ENCODE measurements at regions not wholly inside any gene's neighbourhood (a gene's known extent, or its start where the extent isn't known, plus 50 kb on each side); places are given as distances from the start of the nearest gene placed in this dataset.

DNA sequence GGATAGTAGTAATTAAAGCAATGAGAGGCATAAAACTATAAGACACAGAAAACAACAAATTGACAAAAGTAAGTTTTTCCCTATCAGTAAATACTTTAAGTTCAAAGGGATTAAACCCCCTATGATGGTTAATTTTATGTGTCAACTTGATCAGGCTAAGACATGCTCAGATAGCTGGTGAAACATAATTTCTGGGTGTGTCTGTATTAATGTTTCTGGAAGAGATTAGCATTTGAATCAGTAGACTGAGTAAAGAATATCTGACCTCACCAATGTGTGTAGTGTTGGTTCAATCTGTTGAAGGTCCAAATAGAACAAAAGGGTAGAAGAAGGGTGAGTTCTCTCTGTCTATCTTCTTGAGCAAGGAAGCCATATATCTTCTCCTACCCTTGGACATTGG lies 283.3 kb upstream of the GRM7 start:
- H3K9me1 ChIP-seq (replicated peaks; ENCODE audit: control insufficient read depth, extremely low read depth, insufficient read depth, low read length): no peaks in the 10 kb centered on the region
- no peaks in the 10 kb centered on the region for H4K20me1 ChIP-seq (replicated peaks; ENCODE audit: control insufficient read depth, extremely low read depth, insufficient read depth, low read length)
- no peak overlapping the region for H3K9ac ChIP-seq (replicated peaks; ENCODE audit: extremely low read depth, insufficient read depth, low read length)
- no peaks in the 10 kb centered on the region for H3K4me1 ChIP-seq (ENCODE audit: control insufficient read depth, extremely low read depth, insufficient read depth, low read length)
- ChIA-PET CTCF (no interaction called here), POLR2A (no interaction called here)
- DNase-seq (ENCODE audit: low read depth, low spot score) (no peak), FAIRE-seq (no peak)
- no peak overlapping the region for H3K4me3 ChIP-seq (replicated peaks in 1 of 3; ENCODE audit: insufficient read depth in 1 of 3, low read depth in 1 of 3, low read length in 3 of 3)
- intact Hi-C loops (cut with micrococcal nuclease): no loop called here
- TF ChIP-seq EZH2 (IDR thresholded peaks at IDR 0.05; ENCODE audit: borderline replicate concordance, low read depth, low read length, severe bottlenecking) (no peak), GATA2 (IDR thresholded peaks at IDR 0.05; ENCODE audit: insufficient read depth, insufficient read length, low read depth, low read length) (no peak), MYC (IDR thresholded peaks at IDR 0.05; ENCODE audit: low read depth, low read length) (no peak), POLR2AphosphoS5 (IDR thresholded peaks at IDR 0.05; ENCODE audit: insufficient read depth, low read depth, low read length) (no peak), JUN (IDR thresholded peaks at IDR 0.05; ENCODE audit: borderline replicate concordance, insufficient read depth, insufficient read length, low read depth) (no peak), POLR2A (IDR thresholded peaks at IDR 0.05; ENCODE audit: low read depth, low read length) (no peak), FOS (IDR thresholded peaks at IDR 0.05; ENCODE audit: borderline replicate concordance, insufficient read depth, low read length) (no peak)
- TF ChIP-seq, protein P1, sequence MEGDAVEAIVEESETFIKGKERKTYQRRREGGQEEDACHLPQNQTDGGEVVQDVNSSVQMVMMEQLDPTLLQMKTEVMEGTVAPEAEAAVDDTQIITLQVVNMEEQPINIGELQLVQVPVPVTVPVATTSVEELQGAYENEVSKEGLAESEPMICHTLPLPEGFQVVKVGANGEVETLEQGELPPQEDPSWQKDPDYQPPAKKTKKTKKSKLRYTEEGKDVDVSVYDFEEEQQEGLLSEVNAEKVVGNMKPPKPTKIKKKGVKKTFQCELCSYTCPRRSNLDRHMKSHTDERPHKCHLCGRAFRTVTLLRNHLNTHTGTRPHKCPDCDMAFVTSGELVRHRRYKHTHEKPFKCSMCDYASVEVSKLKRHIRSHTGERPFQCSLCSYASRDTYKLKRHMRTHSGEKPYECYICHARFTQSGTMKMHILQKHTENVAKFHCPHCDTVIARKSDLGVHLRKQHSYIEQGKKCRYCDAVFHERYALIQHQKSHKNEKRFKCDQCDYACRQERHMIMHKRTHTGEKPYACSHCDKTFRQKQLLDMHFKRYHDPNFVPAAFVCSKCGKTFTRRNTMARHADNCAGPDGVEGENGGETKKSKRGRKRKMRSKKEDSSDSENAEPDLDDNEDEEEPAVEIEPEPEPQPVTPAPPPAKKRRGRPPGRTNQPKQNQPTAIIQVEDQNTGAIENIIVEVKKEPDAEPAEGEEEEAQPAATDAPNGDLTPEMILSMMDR (IDR thresholded peaks at IDR 0.05; ENCODE audit: extremely low read depth in 1 of 2, insufficient read depth in 1 of 2, low read depth in 1 of 2, low read length in 2 of 2): no peak
- TF ChIP-seq, protein P2, sequence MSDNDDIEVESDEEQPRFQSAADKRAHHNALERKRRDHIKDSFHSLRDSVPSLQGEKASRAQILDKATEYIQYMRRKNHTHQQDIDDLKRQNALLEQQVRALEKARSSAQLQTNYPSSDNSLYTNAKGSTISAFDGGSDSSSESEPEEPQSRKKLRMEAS (IDR thresholded peaks at IDR 0.05; ENCODE audit: insufficient read depth, insufficient read length): no peak
- H3K27me3 ChIP-seq (ENCODE audit: control insufficient read depth in 2 of 2, insufficient read depth in 2 of 2, low read length in 2 of 2): no peaks in the 10 kb centered on the region
- no peak overlapping the region for H2AFZ ChIP-seq (ENCODE audit: low read depth, low read length)
- no peaks in the 10 kb centered on the region for H3K36me3 ChIP-seq (ENCODE audit: control insufficient read depth in 2 of 2, extremely low read depth in 1 of 2, insufficient read depth in 2 of 2, low read length in 2 of 2)
- H3K4me2 ChIP-seq (ENCODE audit: insufficient read depth, low read length): no peak overlapping the region
- no peak overlapping the region for H3K27ac ChIP-seq (ENCODE audit: insufficient read depth, low read depth, low read length)
- no peaks in the 10 kb centered on the region for H3K79me2 ChIP-seq (ENCODE audit: control insufficient read depth, insufficient read depth, low read length)
- BruUV-seq (replicated peaks): no TSS peak
- H3K9me3 ChIP-seq (replicated peaks; ENCODE audit: control insufficient read depth, insufficient read depth, low read length): no peaks in the 10 kb centered on the region
- dilution Hi-C loops (cut with MboI; ENCODE audit: extremely low pct_ligation_motif_present, low sequenced_read_pairs): no loop called here

Data from endothelial cell of umbilical vein (primary cell).